GM23338 (cell line): ENCODE measurements at regions not wholly inside any gene's neighbourhood (a gene's known extent, or its start where the extent isn't known, plus 50 kb on each side); places are given as distances from the start of the nearest gene placed in this dataset.

ENCODE experiments used
- CREB1 ChIP-seq: fragments of 250-450 bp; sonication (Bioruptor Pico); IDR thresholded peaks from 2 replicates; pipeline ENCODE4 v1.5.0; 2020; ENCODE audit warnings: low read depth, mild to moderate bottlenecking, moderate library complexity
- CTCF ChIP-seq, 2 experiments: fragments of 200-600 bp in 1 of 2; sonication (generic) in 1 of 2; conservative IDR thresholded peaks; 2 replicates each; pipeline versions ENCODE4 v1.5.1 to v1.6.1; 2016 to 2017; ENCODE audit warnings: antibody characterized with exemption in 2 of 2, low read depth in 2 of 2, mild to moderate bottlenecking in 2 of 2, moderate library complexity in 1 of 2
- EZH2 ChIP-seq: fragments of 200-600 bp; sonication (generic); IDR thresholded peaks from one replicate; pipeline ENCODE4 v1.8.0; 2017; ENCODE audit warnings: antibody characterized with exemption, mild to moderate bottlenecking, low read depth; ENCODE audit not compliant: unreplicated experiment
- EZH2phosphoT487 ChIP-seq: fragments of 200-600 bp; sonication (generic); IDR thresholded peaks from one replicate; pipeline ENCODE4 v1.8.1; 2018; ENCODE audit warnings: antibody characterized with exemption; ENCODE audit not compliant: unreplicated experiment
- JUNB ChIP-seq: IDR thresholded peaks from one replicate; pipeline ENCODE4 v1.6.1; 2016; ENCODE audit warnings: antibody characterized with exemption; ENCODE audit not compliant: unreplicated experiment
- NANOG ChIP-seq: IDR thresholded peaks from 2 replicates; pipeline ENCODE4 v1.6.1; 2016; ENCODE audit warnings: antibody characterized with exemption, borderline replicate concordance
- POLR2AphosphoS5 ChIP-seq: IDR thresholded peaks from 2 replicates; pipeline ENCODE4 v1.6.1; 2016; ENCODE audit warnings: antibody characterized with exemption, low read depth
- ZNF114 ChIP-seq: fragments of 250-450 bp; sonication (Bioruptor Pico); IDR thresholded peaks from 2 replicates; pipeline ENCODE4 v1.5.0; 2020; ENCODE audit warnings: mild to moderate bottlenecking, moderate library complexity
- TF ChIP-seq, protein P1 (sequence below): IDR thresholded peaks from 2 replicates; pipeline ENCODE4 v1.6.1; 2016; ENCODE audit warnings: antibody characterized with exemption
- TF ChIP-seq, protein P2 (sequence below): IDR thresholded peaks from one replicate; pipeline ENCODE4 v1.6.1; 2018; ENCODE audit warnings: antibody characterized with exemption; ENCODE audit not compliant: unreplicated experiment

DNA sequence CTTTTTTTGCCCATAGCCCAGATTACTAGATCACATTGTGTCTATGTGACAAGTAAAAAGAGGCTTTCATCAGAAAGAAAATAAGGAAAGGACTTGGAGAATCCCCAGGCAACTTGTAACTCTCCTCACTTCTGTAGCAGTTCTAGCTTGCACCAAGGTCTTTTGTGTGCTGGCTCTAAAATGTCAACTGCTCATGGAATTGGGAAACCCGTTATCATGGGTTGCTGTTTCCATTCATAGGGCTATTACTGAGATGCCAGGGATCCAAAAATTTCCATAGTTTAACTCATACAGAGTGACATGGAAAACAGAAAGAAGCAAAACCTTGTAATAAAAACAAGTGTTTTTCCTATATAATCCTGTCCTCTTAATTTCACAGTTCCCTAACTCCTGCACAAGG is 123.9 kb upstream of the FBXL7 start:
- TF ChIP-seq, protein P1, sequence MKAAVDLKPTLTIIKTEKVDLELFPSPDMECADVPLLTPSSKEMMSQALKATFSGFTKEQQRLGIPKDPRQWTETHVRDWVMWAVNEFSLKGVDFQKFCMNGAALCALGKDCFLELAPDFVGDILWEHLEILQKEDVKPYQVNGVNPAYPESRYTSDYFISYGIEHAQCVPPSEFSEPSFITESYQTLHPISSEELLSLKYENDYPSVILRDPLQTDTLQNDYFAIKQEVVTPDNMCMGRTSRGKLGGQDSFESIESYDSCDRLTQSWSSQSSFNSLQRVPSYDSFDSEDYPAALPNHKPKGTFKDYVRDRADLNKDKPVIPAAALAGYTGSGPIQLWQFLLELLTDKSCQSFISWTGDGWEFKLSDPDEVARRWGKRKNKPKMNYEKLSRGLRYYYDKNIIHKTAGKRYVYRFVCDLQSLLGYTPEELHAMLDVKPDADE, result no peak
- TF ChIP-seq, protein P2, sequence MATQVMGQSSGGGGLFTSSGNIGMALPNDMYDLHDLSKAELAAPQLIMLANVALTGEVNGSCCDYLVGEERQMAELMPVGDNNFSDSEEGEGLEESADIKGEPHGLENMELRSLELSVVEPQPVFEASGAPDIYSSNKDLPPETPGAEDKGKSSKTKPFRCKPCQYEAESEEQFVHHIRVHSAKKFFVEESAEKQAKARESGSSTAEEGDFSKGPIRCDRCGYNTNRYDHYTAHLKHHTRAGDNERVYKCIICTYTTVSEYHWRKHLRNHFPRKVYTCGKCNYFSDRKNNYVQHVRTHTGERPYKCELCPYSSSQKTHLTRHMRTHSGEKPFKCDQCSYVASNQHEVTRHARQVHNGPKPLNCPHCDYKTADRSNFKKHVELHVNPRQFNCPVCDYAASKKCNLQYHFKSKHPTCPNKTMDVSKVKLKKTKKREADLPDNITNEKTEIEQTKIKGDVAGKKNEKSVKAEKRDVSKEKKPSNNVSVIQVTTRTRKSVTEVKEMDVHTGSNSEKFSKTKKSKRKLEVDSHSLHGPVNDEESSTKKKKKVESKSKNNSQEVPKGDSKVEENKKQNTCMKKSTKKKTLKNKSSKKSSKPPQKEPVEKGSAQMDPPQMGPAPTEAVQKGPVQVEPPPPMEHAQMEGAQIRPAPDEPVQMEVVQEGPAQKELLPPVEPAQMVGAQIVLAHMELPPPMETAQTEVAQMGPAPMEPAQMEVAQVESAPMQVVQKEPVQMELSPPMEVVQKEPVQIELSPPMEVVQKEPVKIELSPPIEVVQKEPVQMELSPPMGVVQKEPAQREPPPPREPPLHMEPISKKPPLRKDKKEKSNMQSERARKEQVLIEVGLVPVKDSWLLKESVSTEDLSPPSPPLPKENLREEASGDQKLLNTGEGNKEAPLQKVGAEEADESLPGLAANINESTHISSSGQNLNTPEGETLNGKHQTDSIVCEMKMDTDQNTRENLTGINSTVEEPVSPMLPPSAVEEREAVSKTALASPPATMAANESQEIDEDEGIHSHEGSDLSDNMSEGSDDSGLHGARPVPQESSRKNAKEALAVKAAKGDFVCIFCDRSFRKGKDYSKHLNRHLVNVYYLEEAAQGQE, result no peak
- TF ChIP-seq CTCF (conservative IDR thresholded peaks at IDR 0.05; ENCODE audit: low read depth in 2 of 2) (no peak), EZH2 (no peak), EZH2phosphoT487 (no peak), POLR2AphosphoS5 (no peak), ZNF114 (no peak), JUNB (no peak), CREB1 (no peak), NANOG (no peak)
